HepG2 (cell line): ENCODE measurements at regions not wholly inside any gene's neighbourhood (a gene's known extent, or its start where the extent isn't known, plus 50 kb on each side); places are given as distances from the start of the nearest gene placed in this dataset.

Experiments used
- CTCF ChIP-seq: sonication (generic); formaldehyde crosslinking; IDR thresholded peaks from 2 replicates; pipeline ENCODE4 v1.5.0; 2020; ENCODE audit warnings: mild to moderate bottlenecking, missing genetic modification reagents, moderate library complexity
- EZH2 ChIP-seq: conservative IDR thresholded peaks from 2 replicates; pipeline ENCODE4 v1.6.1; 2012; ENCODE audit warnings: mild to moderate bottlenecking, low read depth, low read length, moderate library complexity
- POLR2A ChIP-seq, 2 experiments: IDR thresholded peaks; 2 replicates each; pipeline ENCODE4 v1.6.1; 2011; ENCODE audit warnings: low read depth in 2 of 2, low read length in 2 of 2, mild to moderate bottlenecking in 1 of 2, moderate library complexity in 1 of 2; ENCODE audit not compliant: insufficient read depth in 1 of 2
- TEAD2 ChIP-seq: sonication (generic); formaldehyde crosslinking; IDR thresholded peaks from 2 replicates; pipeline ENCODE4 v1.9.0; 2021; ENCODE audit warnings: missing genetic modification reagents

- no peak for TF ChIP-seq EZH2
- TF ChIP-seq TEAD2: no peak
- no peak for TF ChIP-seq CTCF (CRISPR knock-in tag)
- no peak for TF ChIP-seq POLR2A (IDR thresholded peaks at IDR 0.05; ENCODE audit: insufficient read depth in 1 of 2, low read depth in 2 of 2, low read length in 2 of 2)
Observed at GRCh38 chr9:106602344-106602743, 260.6 kb upstream of the ZNF462 start.
